SK-N-MC (cell line): ENCODE measurements at regions not wholly inside any gene's neighbourhood (a gene's known extent, or its start where the extent isn't known, plus 50 kb on each side); places are given as distances from the start of the nearest gene placed in this dataset.

Source experiments
- DNase-seq: peaks from one replicate; pipeline ENCODE4 v3.0.0-alpha.2; 2011; ENCODE audit warnings: low read depth, low spot score
- H3K27ac ChIP-seq: fragments of 200-600 bp; sonication (generic); 2 replicates; pipeline ENCODE4 v1.5.1; 2016; ENCODE audit warnings: mixed run types
- H3K36me3 ChIP-seq: fragments of 200-600 bp; sonication (generic); 2 replicates; pipeline ENCODE4 v1.6.1; 2017; ENCODE audit warnings: antibody characterized with exemption, low read length, mixed read lengths; ENCODE audit not compliant: insufficient read depth
- H3K4me3 ChIP-seq: fragments of 200-600 bp; sonication (generic); 2 replicates; pipeline ENCODE4 v1.5.1; 2016
- H3K9ac ChIP-seq: fragments of 200-600 bp; sonication (generic); 2 replicates; pipeline ENCODE4 v1.8.0; 2017; ENCODE audit warnings: mixed run types, mixed read lengths; ENCODE audit not compliant: insufficient read length
- H3K9me3 ChIP-seq: fragments of 200-600 bp; sonication (generic); 2 replicates; pipeline ENCODE4 v1.6.1; 2017; ENCODE audit warnings: low read depth, mild to moderate bottlenecking, antibody characterized with exemption, low read length, moderate library complexity, mixed read lengths
- EZH2 ChIP-seq: fragments of 200-600 bp; sonication (generic); IDR thresholded peaks from one replicate; pipeline ENCODE4 v1.6.1; 2017; ENCODE audit warnings: antibody characterized with exemption
- FOXP2 ChIP-seq: optimal IDR thresholded peaks from 2 replicates; pipeline ENCODE3; 2011; ENCODE audit warnings: mild to moderate bottlenecking, moderate library complexity; ENCODE audit not compliant: insufficient read depth; ENCODE audit errors: extremely low read length, control extremely low read depth
- POLR2AphosphoS5 ChIP-seq: IDR thresholded peaks from 2 replicates; pipeline ENCODE4 v1.6.1; 2012; ENCODE audit warnings: mild to moderate bottlenecking, low read depth, low read length, borderline replicate concordance

- Histone ChIP-seq H3K27ac (no peak overlapping the region), H3K4me3 (no peak overlapping the region), H3K9ac (no peak overlapping the region), H3K9me3 (no peaks in the 10 kb centered on the region), H3K36me3 (no peaks in the 10 kb centered on the region)
- DNase-seq, result no peak
- no peak for TF ChIP-seq FOXP2
- TF ChIP-seq POLR2AphosphoS5, result no peak
- TF ChIP-seq EZH2, result peak; percentile 82
These were observed 96.0 kb downstream of the INHBB start for GRCh38 chr2:120441744-120442471.

GRCh38 chr2:120442541-120442922, 96.6 kb downstream of the INHBB start:
- Histone ChIP-seq H3K27ac (no peak overlapping the region), H3K9ac (no peak overlapping the region), H3K36me3 (no peaks in the 10 kb centered on the region), H3K4me3 (no peak overlapping the region), H3K9me3 (no peaks in the 10 kb centered on the region)
- DNase-seq, result no peak
- TF ChIP-seq FOXP2 (no peak), POLR2AphosphoS5 (no peak), EZH2 (no peak)

GRCh38 chr2:120442923-120443571, 97.1 kb downstream of the INHBB start:
- Histone ChIP-seq H3K27ac (no peak overlapping the region), H3K36me3 (no peaks in the 10 kb centered on the region), H3K4me3 (no peak overlapping the region), H3K9ac (no peak overlapping the region), H3K9me3 (no peaks in the 10 kb centered on the region)
- no peak for TF ChIP-seq POLR2AphosphoS5
- no peak for TF ChIP-seq FOXP2
- no peak for TF ChIP-seq EZH2
- no peak for DNase-seq

GRCh38 chr2:120443946-120444345, 98.0 kb downstream of the INHBB start:
- Histone ChIP-seq H3K36me3 (no peaks in the 10 kb centered on the region), H3K9me3 (no peaks in the 10 kb centered on the region), H3K4me3 (no peak overlapping the region), H3K27ac (no peak overlapping the region), H3K9ac (no peak overlapping the region)
- no peak for TF ChIP-seq FOXP2
- TF ChIP-seq EZH2, result no peak
- TF ChIP-seq POLR2AphosphoS5, result no peak
- no peak for DNase-seq

DNA sequence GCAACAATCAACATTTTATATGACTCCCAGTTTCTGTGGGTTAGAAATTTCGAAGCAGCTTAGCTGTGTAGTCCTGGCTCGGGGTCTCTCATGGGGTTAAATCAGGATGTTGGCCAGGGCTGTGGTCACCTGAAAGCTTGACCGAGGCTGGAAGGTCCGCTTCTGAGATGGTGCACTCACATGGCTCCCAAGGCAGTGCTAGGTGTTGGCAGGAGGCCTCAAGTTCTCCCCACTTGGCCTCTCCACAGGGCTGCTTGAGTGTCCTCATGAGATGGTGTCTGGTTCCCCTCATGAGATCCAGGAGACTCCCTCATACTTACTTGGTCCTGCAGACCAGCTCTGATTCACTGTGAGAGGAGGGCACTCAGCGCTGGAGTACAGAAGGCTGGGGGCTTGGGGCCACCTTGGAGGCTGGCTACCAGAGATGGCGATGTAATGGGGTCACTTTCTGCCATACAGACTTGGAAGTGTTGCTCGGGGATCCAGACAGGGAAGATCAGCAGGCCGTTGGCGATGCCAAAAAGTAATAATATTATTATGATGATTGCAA, 98.8 kb downstream of the INHBB start:
- Histone ChIP-seq H3K9me3 (no peaks in the 10 kb centered on the region), H3K9ac (no peak overlapping the region), H3K4me3 (no peak overlapping the region), H3K27ac (no peak overlapping the region), H3K36me3 (no peaks in the 10 kb centered on the region)
- TF ChIP-seq EZH2 (no peak), FOXP2 (no peak), POLR2AphosphoS5 (no peak)
- DNase-seq, result no peak

GRCh38 chr2:120445449-120446143, 99.7 kb downstream of the INHBB start:
- H3K27ac ChIP-seq, result no peak overlapping the region
- no peak overlapping the region for H3K4me3 ChIP-seq

DNA sequence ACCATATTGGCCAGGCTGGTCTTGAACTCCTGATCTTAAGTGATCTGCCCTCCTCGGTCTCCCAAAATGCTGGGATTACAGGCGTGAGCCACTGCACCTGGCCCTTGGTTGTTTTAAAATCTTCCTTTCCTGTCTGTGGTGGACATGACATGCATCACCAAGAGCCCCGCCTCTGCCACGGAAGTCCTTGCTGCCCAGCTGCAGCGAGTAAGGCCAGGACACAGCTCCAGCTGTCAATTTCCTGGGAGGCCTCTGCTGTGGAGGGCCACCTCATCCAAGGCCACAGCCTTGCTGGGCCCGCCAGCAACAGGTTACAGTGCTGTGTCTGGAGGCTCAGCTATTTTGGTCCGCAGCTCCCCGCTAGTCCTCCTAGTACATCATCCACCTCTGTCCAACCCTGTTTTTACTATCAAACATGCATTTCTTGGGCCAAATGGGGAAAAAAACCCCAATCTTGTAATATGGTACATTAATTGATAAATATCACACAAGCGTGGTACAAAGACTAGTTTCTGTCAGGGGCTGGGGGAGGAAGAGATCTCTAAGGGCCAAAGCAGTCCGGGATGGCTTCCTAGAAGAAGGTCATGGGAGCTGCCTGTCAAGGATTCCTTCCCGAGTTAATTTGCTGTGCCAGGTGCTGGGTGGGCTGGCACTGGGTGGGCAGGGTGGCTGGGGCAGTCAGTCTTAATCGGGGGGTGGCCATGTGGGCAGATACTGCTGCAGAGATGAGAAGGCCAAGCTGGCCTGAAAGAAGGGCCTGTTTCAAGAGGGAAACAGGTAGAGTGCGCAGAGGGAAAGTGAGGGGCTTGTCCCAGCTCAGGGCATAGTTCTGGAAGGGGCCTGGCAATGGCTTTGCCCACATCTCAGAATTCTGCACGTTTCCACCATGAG, 100.5 kb downstream of the INHBB start:
- Histone ChIP-seq H3K36me3 (no peaks in the 10 kb centered on the region), H3K9me3 (no peaks in the 10 kb centered on the region), H3K27ac (no peak overlapping the region), H3K4me3 (no peak overlapping the region), H3K9ac (no peak overlapping the region)
- no peak for TF ChIP-seq FOXP2
- TF ChIP-seq EZH2, result no peak
- TF ChIP-seq POLR2AphosphoS5, result no peak
- DNase-seq, result no peak

More at GRCh38 chr2:120445449-120446143, 99.7 kb downstream of the INHBB start:
- Histone ChIP-seq H3K36me3 (no peaks in the 10 kb centered on the region), H3K9ac (no peak overlapping the region), H3K9me3 (no peaks in the 10 kb centered on the region)
- TF ChIP-seq POLR2AphosphoS5, result no peak
- TF ChIP-seq EZH2, result no peak
- TF ChIP-seq FOXP2, result no peak
- DNase-seq, result no peak
